Transverse colon (tissue), 4 donors: ENCODE measurements at regions not wholly inside any gene's neighbourhood (a gene's known extent, or its start where the extent isn't known, plus 50 kb on each side); places are given as distances from the start of the nearest gene placed in this dataset.

ENCODE experiments used
- DNase-seq: peaks from one replicate; pipeline ENCODE4 v3.0.0-alpha.2; 2019
- H3K27ac ChIP-seq, 4 donors: fragments of 200-600 bp; sonication (generic); 2 replicates each; pipeline ENCODE4 v1.5.1; 2016 to 2018; ENCODE audit warnings: inconsistent platforms in 4 of 4
- H3K27me3 ChIP-seq: fragments of 200-600 bp; sonication (generic); 2 replicates; pipeline ENCODE4 v1.5.1; 2017; ENCODE audit warnings: inconsistent platforms
- H3K36me3 ChIP-seq, 4 donors: fragments of 200-600 bp; sonication (generic); 2 replicates each; pipeline ENCODE4 v1.5.1; 2017 to 2019; ENCODE audit warnings: inconsistent platforms in 4 of 4
- H3K4me1 ChIP-seq, 4 donors: fragments of 200-600 bp; sonication (generic); 2 replicates each; pipeline ENCODE4 v1.5.1; 2017 to 2020; ENCODE audit warnings: inconsistent platforms in 4 of 4
- H3K4me3 ChIP-seq, 4 donors: fragments of 200-600 bp; sonication (generic); 1 replicate in 1 of 4; 2 replicates in 3 of 4; pipeline versions ENCODE4 v1.5.1 to v1.6.1; 2017 to 2019; ENCODE audit warnings: inconsistent platforms in 4 of 4
- H3K9me3 ChIP-seq, 2 donors: fragments of 200-600 bp; sonication (generic); 2 replicates each; pipeline ENCODE4 v1.5.1; 2017 to 2019; ENCODE audit warnings: inconsistent platforms in 2 of 2
- CTCF ChIP-seq, 5 experiments: fragments of 200-600 bp in 3 of 5; fragments of 450-650 bp in 2 of 5; sonication (generic) in 3 of 5; IDR thresholded peaks; 1 replicate in 2 of 5; 2 replicates in 3 of 5; pipeline ENCODE4 v1.5.1; 2016 to 2017; ENCODE audit warnings: antibody characterized with exemption in 5 of 5, inconsistent platforms in 3 of 5, mild to moderate bottlenecking in 2 of 5, moderate library complexity in 1 of 5
- EP300 ChIP-seq: sonication (generic); formaldehyde crosslinking; IDR thresholded peaks from one replicate; pipeline ENCODE4 v1.6.1; 2017; ENCODE audit warnings: antibody characterized with exemption, low read depth
- POLR2A ChIP-seq: fragments of 450-650 bp; IDR thresholded peaks from one replicate; pipeline ENCODE4 v1.6.1; 2016; ENCODE audit warnings: antibody characterized with exemption, mild to moderate bottlenecking, moderate library complexity
- POLR2AphosphoS5 ChIP-seq, 3 donors: sonication (generic); formaldehyde crosslinking; IDR thresholded peaks; one replicate each; pipeline ENCODE4 v1.6.1; 2016; ENCODE audit warnings: antibody characterized with exemption in 3 of 3
- WGBS, 2 donors: methylation state at CpG; one replicate each; pipeline ENCODE4 v1.1.5; 2018; ENCODE audit warnings: low coverage in 1 of 2; 5-methylcytosine and 5-hydroxymethylcytosine counted together
- in situ Hi-C, 4 donors: fragments of 200-750 bp; cut with MboI; loops; one replicate each; pipeline versions ENCODE4 v1.15.0 to v1.15.1; 2017; ENCODE audit warnings: low sequenced_read_pairs in 3 of 4, low pct_ligation_motif_present in 1 of 4, low pct_unique_long_range_greater_than_20kb in 1 of 4
- intact Hi-C: fragments of 100-400 bp; cut with DNase I; formaldehyde crosslinking; loops from one replicate; pipeline ENCODE4 v1.15.1; 2023; ENCODE audit warnings: low total_unique reads

- no peaks in the 10 kb centered on the region for H3K36me3 ChIP-seq
- H3K9me3 ChIP-seq: no peaks in the 10 kb centered on the region
- H3K27me3 ChIP-seq: no peaks in the 10 kb centered on the region
- H3K27ac ChIP-seq: no peak overlapping the region
- WGBS, 2 donors: 15 to 19% methylated on average over 7 to 8 of the region's 8 CpGs
- no peak for DNase-seq
- in situ Hi-C loops: loop anchor here in 1 of 4 donors (25.0 kb wide), 1 partner anchor 1124 kb away; no protein-coding TSS in a partner anchor
- intact Hi-C loops: no loop called here
- no peak for TF ChIP-seq POLR2AphosphoS5 (IDR thresholded peaks at IDR 0.05)
- no peak for TF ChIP-seq POLR2A
- no peak for TF ChIP-seq EP300
- peak; percentile 37 to 52 (median 43) for TF ChIP-seq CTCF (IDR thresholded peaks at IDR 0.05)
- H3K4me3 ChIP-seq: no peak overlapping the region
- no peaks in the 10 kb centered on the region for H3K4me1 ChIP-seq
Observed at GRCh38 chr14:62162998-62163589, 400.9 kb downstream of the SNAPC1 start.

GRCh38 chr14:62168564-62169155, 406.4 kb downstream of the SNAPC1 start:
- Histone ChIP-seq H3K4me1 (no peaks in the 10 kb centered on the region), H3K27me3 (no peaks in the 10 kb centered on the region), H3K27ac (no peak overlapping the region), H3K9me3 (no peaks in the 10 kb centered on the region), H3K4me3 (no peak overlapping the region), H3K36me3 (no peaks in the 10 kb centered on the region)
- 28 to 56% methylated on average over 2 to 3 of the region's 3 CpGs for WGBS, 2 donors
- intact Hi-C loops: no loop called here
- no peak for DNase-seq
- in situ Hi-C loops: loop anchor here in 1 of 4 donors (25.0 kb wide), 1 partner anchor 1119 kb away; no protein-coding TSS in a partner anchor
- TF ChIP-seq POLR2AphosphoS5 (IDR thresholded peaks at IDR 0.05) (no peak), CTCF (IDR thresholded peaks at IDR 0.05) (no peak), POLR2A (no peak), EP300 (no peak)

- DNase-seq: peak; percentile 15
- no peak overlapping the region for H3K4me3 ChIP-seq
- intact Hi-C loops: no loop called here
- WGBS, 2 donors: 54 to 55% methylated on average over 4 to 5 of the region's 5 CpGs
- no peak overlapping the region for H3K27ac ChIP-seq
- no peaks in the 10 kb centered on the region for H3K27me3 ChIP-seq
- no peaks in the 10 kb centered on the region for H3K4me1 ChIP-seq
- no peaks in the 10 kb centered on the region for H3K9me3 ChIP-seq
- no peaks in the 10 kb centered on the region for H3K36me3 ChIP-seq
- in situ Hi-C loops: loop anchor here in 2 of 4 donors (25.0 kb wide), 1 partner anchor 1083 kb away; no protein-coding TSS in a partner anchor
- TF ChIP-seq CTCF (IDR thresholded peaks at IDR 0.05) (peak in 3 of 5 experiments; percentile 8 to 24 (median 24)), POLR2A (no peak)
Observed at GRCh38 chr14:62179367-62180018, 417.3 kb downstream of the SNAPC1 start.

- no peak for TF ChIP-seq CTCF (IDR thresholded peaks at IDR 0.05)
- TF ChIP-seq POLR2A: no peak
- no peak for TF ChIP-seq POLR2AphosphoS5 (IDR thresholded peaks at IDR 0.05)
- no peak for TF ChIP-seq EP300
- intact Hi-C loops: no loop called here
Observed at GRCh38 chr14:62181591-62181990, 419.4 kb downstream of the SNAPC1 start.

More at GRCh38 chr14:62181591-62181990, 419.4 kb downstream of the SNAPC1 start:
- DNase-seq: no peak
- no peaks in the 10 kb centered on the region for H3K9me3 ChIP-seq
- H3K27ac ChIP-seq: no peak overlapping the region
- in situ Hi-C loops: loop anchor here in 2 of 4 donors (25.0 kb wide), 1 partner anchor 1081 kb away; no protein-coding TSS in a partner anchor
- no peak overlapping the region for H3K4me3 ChIP-seq
- WGBS, 2 donors: 84 to 91% methylated on average over 3 of the region's 3 CpGs
- no peaks in the 10 kb centered on the region for H3K36me3 ChIP-seq
- no peaks in the 10 kb centered on the region for H3K4me1 ChIP-seq
- no peaks in the 10 kb centered on the region for H3K27me3 ChIP-seq
